GOT3 (cell line): ENCODE measurements at regions not wholly inside any gene's neighbourhood (a gene's known extent, or its start where the extent isn't known, plus 50 kb on each side); places are given as distances from the start of the nearest gene placed in this dataset.
"Not testable (repeated sequence)": the region's sequence is repeated elsewhere in the genome, so short reads cannot be mapped to it uniquely, and the experiment has no call there.

Experiments used
- DNase-seq: peaks from one replicate; lab custom pipeline; 2025; ENCODE audit warnings: mixed read lengths; lab: John Stamatoyannopoulos, UW

DNA sequence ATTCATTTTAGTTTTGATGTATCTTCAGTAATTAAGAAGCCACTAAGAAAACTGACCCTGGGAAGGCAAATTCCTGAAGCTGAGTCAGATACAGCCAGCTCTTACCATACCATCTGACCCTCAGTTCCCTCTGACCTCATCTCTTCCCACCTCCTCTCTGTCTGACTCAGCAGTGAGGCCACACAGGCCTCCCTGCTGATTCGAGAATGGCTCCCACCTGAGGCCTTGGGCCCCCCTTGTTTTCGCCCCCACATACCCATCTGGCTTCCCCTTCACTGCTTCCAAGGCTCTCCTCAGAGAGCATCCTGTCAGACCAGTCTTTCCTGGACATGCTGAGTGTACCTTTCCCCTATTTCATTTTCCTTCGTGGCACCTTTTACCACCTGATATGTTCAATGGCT, 71.0 kb upstream of the CYP1B1 start:
- DNase-seq: peak; percentile 10

GRCh38 chr2:38146275-38146906, 70.4 kb upstream of the CYP1B1 start:
- no peak for DNase-seq

DNA sequence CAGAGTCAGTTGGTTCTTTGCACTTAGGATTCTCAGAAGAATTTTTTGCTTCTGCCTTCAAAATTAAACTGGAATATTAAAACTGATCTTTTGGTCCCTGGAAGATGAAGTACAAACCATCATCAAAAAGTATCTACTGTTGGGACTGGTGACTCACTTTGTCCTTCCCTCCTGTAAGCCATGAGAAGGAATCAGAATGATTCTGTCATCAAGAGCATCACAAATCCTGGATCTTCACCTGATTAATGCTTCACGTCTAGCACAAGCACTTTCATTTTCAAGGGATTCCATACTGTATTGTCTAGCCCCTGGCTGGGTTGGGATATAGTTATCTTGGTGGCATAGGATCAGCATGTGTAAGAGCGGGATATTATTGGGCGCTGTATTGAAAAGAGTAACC, 69.3 kb upstream of the CYP1B1 start:
- DNase-seq: no peak

- DNase-seq: no peak
Measured at GRCh38 chr2:38142627-38143026, 66.7 kb upstream of the CYP1B1 start.

DNA sequence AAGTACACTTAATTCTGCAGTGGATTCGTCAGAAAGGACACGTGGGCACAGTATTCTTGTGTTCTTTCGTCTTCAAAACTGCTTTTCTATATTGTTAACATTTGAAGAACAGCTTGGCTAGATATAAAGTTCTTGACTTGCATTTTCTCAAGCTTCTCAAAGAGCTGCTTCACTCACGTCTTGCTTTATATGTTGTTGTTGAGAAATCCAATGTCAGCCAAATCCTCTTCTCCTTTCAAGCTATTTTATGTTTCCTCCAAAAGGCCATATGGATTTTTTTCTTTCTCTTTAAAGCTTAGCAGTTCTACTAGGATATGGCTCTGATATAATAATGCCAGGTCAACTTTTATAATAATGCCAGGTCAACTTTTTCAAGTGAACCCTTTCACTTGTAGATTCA, 65.5 kb upstream of the CYP1B1 start:
- DNase-seq: no peak

GRCh38 chr2:38138996-38139395, 63.0 kb upstream of the CYP1B1 start:
- DNase-seq: no peak

DNA sequence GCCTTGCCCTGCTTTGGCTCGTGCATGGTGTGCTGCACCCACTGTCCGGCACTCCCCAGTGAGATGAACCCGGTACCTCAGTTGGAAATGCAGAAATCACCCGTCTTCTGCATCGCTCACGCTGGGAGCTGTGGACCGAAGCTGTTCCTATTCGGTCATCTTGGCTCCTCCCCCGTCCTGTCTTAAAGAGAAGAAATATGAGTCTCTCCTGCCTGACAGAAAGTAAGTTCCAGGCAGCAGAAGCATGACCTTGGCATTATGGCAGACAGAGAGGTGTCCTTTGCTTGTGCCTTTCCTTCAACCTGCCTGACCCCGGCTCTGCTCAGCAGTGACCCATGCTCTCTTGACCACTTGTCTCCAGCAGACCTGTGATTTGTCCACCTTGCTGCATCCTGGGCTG, 62.5 kb upstream of the CYP1B1 start:
- no peak for DNase-seq

DNA sequence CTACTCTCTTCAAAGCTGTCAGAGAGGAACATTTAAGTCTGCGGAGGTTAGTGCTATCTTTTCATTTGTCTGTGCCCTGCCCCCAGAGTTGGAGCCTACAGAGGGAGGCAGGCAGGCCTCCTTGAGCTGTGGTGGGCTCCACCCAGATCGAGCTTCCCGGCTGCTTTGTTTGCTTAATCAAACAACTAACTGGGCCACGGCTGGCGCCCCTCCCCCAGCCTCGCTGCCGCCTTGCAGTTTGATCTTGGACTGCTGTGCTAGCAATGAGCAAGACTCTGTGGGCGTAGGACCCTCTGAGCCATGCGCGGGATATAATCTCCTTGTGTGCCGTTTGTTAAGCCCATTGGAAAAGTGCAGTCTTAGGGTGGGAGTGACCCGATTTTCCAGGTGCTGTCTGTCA, 62.0 kb upstream of the CYP1B1 start:
- not testable (repeated sequence) for DNase-seq

DNA sequence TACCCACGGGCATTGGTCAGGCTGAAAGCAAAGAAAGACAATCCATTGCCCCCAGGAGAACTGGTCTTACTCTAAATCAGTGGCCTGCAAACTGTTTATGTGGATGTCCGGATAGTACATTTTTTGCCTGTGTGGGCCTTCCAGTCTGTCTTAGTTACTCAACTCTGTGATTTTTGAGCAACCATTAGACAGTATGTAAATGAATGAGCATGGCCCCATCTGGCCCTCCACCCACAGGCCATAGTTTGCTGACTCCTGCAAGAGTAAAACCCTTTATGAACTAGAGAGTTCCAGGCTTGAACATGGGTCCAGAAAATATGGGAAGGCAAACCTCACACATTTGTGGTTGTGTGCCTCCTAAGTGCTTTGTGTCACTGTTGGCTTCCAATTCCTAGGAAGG, 55.7 kb upstream of the CYP1B1 start:
- no peak for DNase-seq

DNA sequence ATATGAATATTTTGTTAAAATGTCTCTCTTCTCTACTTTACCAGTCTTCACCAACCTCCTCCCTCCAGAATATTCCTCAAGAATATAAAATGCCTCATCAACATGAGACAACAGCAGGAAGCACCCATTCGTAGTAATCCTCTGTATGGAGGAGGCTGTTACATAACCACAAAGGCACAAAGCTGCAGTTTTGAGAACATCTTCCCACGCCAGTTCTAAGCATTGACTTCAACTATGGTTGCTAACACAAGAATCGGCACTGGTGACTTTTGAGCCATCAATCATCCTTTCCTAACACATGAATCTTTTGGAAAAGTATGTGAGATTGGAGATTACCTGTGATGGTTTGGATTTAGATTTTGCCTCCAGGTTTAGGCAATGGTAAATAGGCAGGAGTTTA, 54.9 kb upstream of the CYP1B1 start:
- DNase-seq: no peak

GRCh38 chr2:38129987-38130386, 54.0 kb upstream of the CYP1B1 start:
- no peak for DNase-seq

DNA sequence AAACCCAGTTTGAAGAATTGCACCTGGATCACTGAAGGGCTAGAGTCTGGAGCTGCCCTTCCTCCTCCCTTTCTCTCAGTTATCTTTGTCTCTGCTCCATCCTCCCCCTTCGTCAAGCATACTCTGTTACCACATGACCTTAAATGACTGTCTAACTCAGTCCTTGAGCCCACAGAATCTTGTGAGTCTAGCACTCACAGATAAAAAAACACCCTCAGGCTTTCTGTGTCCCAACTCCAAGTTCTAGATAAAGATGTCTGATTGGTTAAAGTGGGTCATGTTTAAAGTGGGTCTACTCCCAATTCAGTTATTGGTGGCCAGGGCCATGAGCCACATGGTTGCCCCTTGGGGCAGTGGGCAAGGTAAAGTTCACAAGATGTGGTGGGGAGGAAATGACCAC, 53.5 kb upstream of the CYP1B1 start:
- no peak for DNase-seq

DNA sequence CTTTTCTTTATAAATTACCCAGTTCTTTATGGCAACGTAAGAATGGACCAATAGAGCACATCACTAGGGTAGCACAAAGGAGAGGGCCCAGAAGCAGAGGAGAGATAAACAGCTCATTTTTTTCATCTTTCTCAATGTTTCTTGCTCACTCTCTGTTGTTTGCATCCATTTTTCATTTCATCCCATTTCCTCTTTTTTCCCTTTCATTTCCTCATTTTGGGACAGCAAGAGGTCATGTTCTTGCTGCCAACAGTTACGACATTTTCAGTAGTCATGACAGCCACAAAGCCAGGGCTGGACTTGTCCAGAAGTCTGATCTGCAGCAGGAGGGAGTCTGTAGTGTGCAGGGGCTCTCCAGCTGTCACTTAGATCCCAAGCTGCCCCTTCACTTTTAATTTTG, 52.7 kb upstream of the CYP1B1 start:
- DNase-seq: no peak

GRCh38 chr2:38127277-38127676, 51.3 kb upstream of the CYP1B1 start:
- DNase-seq: no peak

DNA sequence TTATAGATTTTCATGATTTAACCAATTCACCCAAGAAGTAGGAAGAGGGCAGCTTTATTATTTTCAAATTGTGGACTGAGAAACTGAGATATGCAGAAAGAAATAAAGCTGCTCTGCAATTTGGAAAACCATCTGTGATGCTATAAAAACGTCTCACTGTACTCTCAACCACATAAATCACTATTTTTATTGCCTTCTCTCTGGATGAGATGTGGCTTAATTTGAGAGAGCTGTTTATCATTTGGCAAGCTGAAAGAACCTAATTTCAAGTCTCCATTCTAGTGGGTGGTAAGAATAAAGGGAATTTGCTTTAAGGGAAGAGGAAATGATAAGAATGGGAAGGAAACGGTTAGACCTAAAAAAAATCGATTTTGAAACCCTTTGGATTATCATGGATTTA, 49.9 kb upstream of the CYP1B1 start:
- no peak for DNase-seq
